ENCODE measurements at regions not wholly inside any gene's neighbourhood (a gene's known extent, or its start where the extent isn't known, plus 50 kb on each side); places are given as distances from the start of the nearest gene placed in this dataset.

- TF ChIP-seq JUND (IDR thresholded peaks at IDR 0.05) (no peak), HNF4G (IDR thresholded peaks at IDR 0.05) (no peak), YY1 (IDR thresholded peaks at IDR 0.05) (no peak), MAX (IDR thresholded peaks at IDR 0.05) (no peak), RXRA (IDR thresholded peaks at IDR 0.05) (no peak), NR2F2 (IDR thresholded peaks at IDR 0.05) (no peak), GABPA (IDR thresholded peaks at IDR 0.05 in 1 of 2, conservative IDR thresholded peaks at IDR 0.05 in 1 of 2) (no peak), REST (IDR thresholded peaks at IDR 0.05) (no peak), RAD21 (IDR thresholded peaks at IDR 0.05) (no peak), HNF4A (conservative IDR thresholded peaks at IDR 0.05) (no peak), FOXA2 (IDR thresholded peaks at IDR 0.05) (no peak), ATF3 (IDR thresholded peaks at IDR 0.05) (no peak), TAF1 (conservative IDR thresholded peaks at IDR 0.05) (no peak), FOXA1 (IDR thresholded peaks at IDR 0.05) (no peak), SP1 (IDR thresholded peaks at IDR 0.05) (no peak), CTCF (IDR thresholded peaks at IDR 0.05; ENCODE audit: low read depth, low read length, missing input control) (no peak), ZBTB33 (IDR thresholded peaks at IDR 0.05) (no peak), EGR1 (IDR thresholded peaks at IDR 0.05; ENCODE audit: low read depth in 2 of 2) (no peak)
- 59% methylated on average over 1 of the region's 1 CpG for WGBS
These were observed 318.7 kb upstream of the PPP2R3A start for GRCh38 chr3:135646873-135647272.

More at GRCh38 chr3:135646873-135647272, 318.7 kb upstream of the PPP2R3A start:
- Histone ChIP-seq H3K9ac (ENCODE audit: low read depth in 1 of 2, low read length in 2 of 2) (no peak overlapping the region), H3K4me3 (ENCODE audit: low read depth in 1 of 3, low read length in 3 of 3) (no peak overlapping the region), H3K27me3 (ENCODE audit: control insufficient read depth in 4 of 4, insufficient read depth in 4 of 4, low read length in 3 of 4) (no peaks in the 10 kb centered on the region), H3K4me1 (ENCODE audit: control insufficient read depth in 4 of 4, insufficient read depth in 4 of 4, low read length in 3 of 4) (no peaks in the 10 kb centered on the region), H3K9me3 (ENCODE audit: control insufficient read depth in 4 of 4, low read length in 3 of 4) (no peaks in the 10 kb centered on the region), H3K36me3 (ENCODE audit: control insufficient read depth in 4 of 4, insufficient read depth in 3 of 4, low read depth in 1 of 4, low read length in 3 of 4) (no peaks in the 10 kb centered on the region), H3K27ac (ENCODE audit: low read depth in 1 of 2, low read length in 2 of 2) (no peak overlapping the region)
- no peak for DNase-seq (ENCODE audit: low spot score)

Measured in liver (tissue), 8 donors.